NCI-H187 (cell line): ENCODE measurements at regions not wholly inside any gene's neighbourhood (a gene's known extent, or its start where the extent isn't known, plus 50 kb on each side); places are given as distances from the start of the nearest gene placed in this dataset.

Experiments used
- DNase-seq, 2 experiments: peaks; one replicate each; lab custom pipeline; 2025; lab: John Stamatoyannopoulos, UW

- DNase-seq = no peak
These were observed 472.3 kb downstream of the CDH26 start for GRCh38 chr20:60430516-60431001.

- no peak for DNase-seq
These were observed 473.1 kb downstream of the CDH26 start for GRCh38 chr20:60431349-60431748.

GRCh38 chr20:60437418-60437817, 479.2 kb downstream of the CDH26 start:
- no peak for DNase-seq

GRCh38 chr20:60446267-60447111, 488.3 kb downstream of the CDH26 start:
- DNase-seq = no peak

- no peak for DNase-seq
These were observed 489.5 kb downstream of the CDH26 start for GRCh38 chr20:60447703-60448102.

- DNase-seq = peak; percentile 84 to 86
These were observed 495.4 kb downstream of the CDH26 start for GRCh38 chr20:60453388-60454246.

GRCh38 chr20:60454491-60454890, 496.3 kb downstream of the CDH26 start:
- no peak for DNase-seq

GRCh38 chr20:60455272-60455671, 497.0 kb downstream of the CDH26 start:
- DNase-seq = no peak

GRCh38 chr20:60459212-60459611, 501.0 kb downstream of the CDH26 start:
- DNase-seq = no peak

- no peak for DNase-seq
These were observed 503.8 kb downstream of the CDH26 start for GRCh38 chr20:60461993-60462392.

- DNase-seq = no peak
These were observed 505.6 kb downstream of the CDH26 start for GRCh38 chr20:60463798-60464197.

GRCh38 chr20:60465439-60465838, 507.2 kb downstream of the CDH26 start:
- DNase-seq = no peak

GRCh38 chr20:60465993-60466686, 507.9 kb downstream of the CDH26 start:
- DNase-seq = no peak

GRCh38 chr20:60466687-60467022, 508.4 kb downstream of the CDH26 start:
- no peak for DNase-seq

GRCh38 chr20:60467078-60467477, 508.9 kb downstream of the CDH26 start:
- DNase-seq = no peak

- no peak for DNase-seq
These were observed 509.5 kb downstream of the CDH26 start for GRCh38 chr20:60467771-60468170.

- DNase-seq = no peak
These were observed 511.6 kb downstream of the CDH26 start for GRCh38 chr20:60469829-60470228.

GRCh38 chr20:60470366-60470765, 512.1 kb downstream of the CDH26 start:
- no peak for DNase-seq

- no peak for DNase-seq
These were observed 515.0 kb downstream of the CDH26 start for GRCh38 chr20:60473211-60473610.

- DNase-seq = no peak
These were observed 516.2 kb downstream of the CDH26 start for GRCh38 chr20:60474385-60474910.

GRCh38 chr20:60476045-60476444, 517.8 kb downstream of the CDH26 start:
- DNase-seq = no peak

GRCh38 chr20:60477958-60478357, 519.7 kb downstream of the CDH26 start:
- DNase-seq = no peak
